PC-3 (cell line): ENCODE measurements at regions not wholly inside any gene's neighbourhood (a gene's known extent, or its start where the extent isn't known, plus 50 kb on each side); places are given as distances from the start of the nearest gene placed in this dataset.

ENCODE experiments used
- CTCF ChIP-seq: fragments of 300-600 bp; sonication (generic); conservative IDR thresholded peaks from 2 replicates; pipeline ENCODE4 v1.5.1; 2017; ENCODE audit warnings: antibody characterized with exemption, low read depth, mild to moderate bottlenecking, low read length
- EZH2 ChIP-seq: fragments of 300-600 bp; sonication (generic); IDR thresholded peaks from one replicate; pipeline ENCODE4 v1.6.1; 2017; ENCODE audit warnings: antibody characterized with exemption, mild to moderate bottlenecking, low read length; ENCODE audit not compliant: unreplicated experiment
- EZH2phosphoT487 ChIP-seq: fragments of 300-600 bp; sonication (generic); IDR thresholded peaks from 2 replicates; pipeline ENCODE4 v1.6.1; 2018; ENCODE audit warnings: mild to moderate bottlenecking, antibody characterized with exemption, low read length, borderline replicate concordance

GRCh38 chr5:67647772-67648171, 451.2 kb upstream of the CD180 start:
- no peak for TF ChIP-seq CTCF
- TF ChIP-seq EZH2phosphoT487, result no peak
- TF ChIP-seq EZH2, result no peak
